ENCODE measurements at regions not wholly inside any gene's neighbourhood (a gene's known extent, or its start where the extent isn't known, plus 50 kb on each side); places are given as distances from the start of the nearest gene placed in this dataset.

DNA sequence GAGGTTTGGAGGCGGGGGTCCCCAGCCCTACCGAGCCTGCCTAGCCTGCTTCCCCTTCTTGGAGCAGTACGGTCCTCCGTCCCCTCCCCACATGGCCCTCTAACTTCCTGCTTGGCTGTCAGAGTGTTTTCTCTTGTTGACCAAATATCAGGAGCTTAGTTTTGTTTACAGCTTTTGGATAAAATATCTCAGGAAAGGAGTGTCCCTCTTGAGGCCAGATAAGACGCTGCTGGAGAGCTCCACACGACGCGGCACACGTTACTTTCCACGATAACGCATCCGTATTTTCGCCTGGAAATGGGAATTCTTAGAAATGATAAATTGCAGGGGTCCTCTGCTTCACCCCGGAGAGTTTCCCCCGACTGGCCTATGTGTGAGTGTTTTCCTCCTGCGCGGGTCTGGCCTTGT is 182.9 kb downstream of the MAF start:
- no peak for DNase-seq
- intact Hi-C loops (cut with DNase I) = no loop called here

GRCh38 chr16:79415983-79416640 is 184.4 kb downstream of the MAF start:
- no peak for DNase-seq
- intact Hi-C loops (cut with DNase I) = no loop called here

DNA sequence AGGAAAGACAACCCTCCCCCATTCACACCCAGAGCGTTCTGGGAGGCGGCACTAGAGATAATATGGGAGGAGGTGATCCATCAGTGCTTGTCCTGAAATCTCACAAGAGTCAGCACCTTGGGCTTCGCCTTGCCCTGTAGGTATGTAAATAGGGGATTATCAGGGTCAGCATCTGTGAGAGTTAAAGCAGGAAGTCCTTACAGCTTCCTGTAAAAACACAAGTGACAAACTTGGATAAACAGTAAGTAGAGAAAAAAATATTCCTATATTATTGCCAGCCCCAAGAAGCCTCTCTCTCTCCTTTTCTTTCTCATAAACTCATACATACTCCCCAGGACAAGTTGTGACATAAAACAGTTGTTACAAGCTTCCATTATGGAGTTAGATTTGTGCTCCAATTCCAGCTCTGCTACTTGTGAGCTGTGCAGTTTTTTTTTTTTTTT is 187.7 kb downstream of the MAF start:
- no peak for DNase-seq
- intact Hi-C loops (cut with DNase I) = no loop called here

- no peak for DNase-seq
- intact Hi-C loops (cut with DNase I) = no loop called here
Observed at GRCh38 chr16:79411805-79412204, 188.7 kb downstream of the MAF start.

DNA sequence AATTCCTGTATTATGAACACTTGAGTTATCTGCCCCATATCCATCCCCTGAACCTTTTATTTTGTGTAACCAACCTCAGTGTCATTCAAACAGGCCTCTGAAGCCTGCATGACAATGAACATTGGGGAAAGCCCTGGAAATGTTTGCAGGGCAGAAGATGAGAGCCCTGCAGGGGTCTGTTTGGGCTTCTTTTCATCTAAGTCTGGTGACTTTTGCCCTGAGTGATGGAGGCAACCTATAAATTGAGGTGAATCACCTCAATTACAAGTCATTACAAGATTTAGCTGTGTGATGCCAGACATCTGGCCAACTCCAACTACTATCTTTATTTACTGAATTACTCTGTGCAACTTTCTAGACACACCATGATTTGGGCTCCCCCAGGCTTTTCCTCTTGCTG is 189.2 kb downstream of the MAF start:
- no peak for DNase-seq
- intact Hi-C loops (cut with DNase I) = no loop called here

- DNase-seq = no peak
- intact Hi-C loops (cut with DNase I) = no loop called here
Observed at GRCh38 chr16:79409978-79410377, 190.6 kb downstream of the MAF start.

DNA sequence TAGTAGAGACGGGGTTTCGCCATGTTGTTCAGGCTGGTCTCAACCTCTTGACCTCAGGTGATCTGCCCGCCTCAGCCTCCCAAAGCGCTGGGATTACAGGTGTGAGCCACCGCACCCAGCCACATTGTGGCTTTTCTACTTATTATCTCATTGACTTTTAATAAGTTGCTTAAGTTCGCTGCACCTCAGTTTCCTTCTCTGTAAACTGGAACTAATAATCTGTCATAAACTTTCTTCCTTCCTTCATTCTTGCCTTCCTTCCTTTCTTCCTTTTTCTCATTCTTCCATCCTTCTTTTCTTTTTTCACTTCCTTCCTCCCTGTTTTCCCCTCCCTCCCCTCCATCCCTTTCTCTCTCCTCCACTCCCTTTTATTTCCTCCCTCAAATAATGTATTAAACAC is 192.2 kb downstream of the MAF start:
- intact Hi-C loops (cut with DNase I) = no loop called here
- no peak for DNase-seq

DNA sequence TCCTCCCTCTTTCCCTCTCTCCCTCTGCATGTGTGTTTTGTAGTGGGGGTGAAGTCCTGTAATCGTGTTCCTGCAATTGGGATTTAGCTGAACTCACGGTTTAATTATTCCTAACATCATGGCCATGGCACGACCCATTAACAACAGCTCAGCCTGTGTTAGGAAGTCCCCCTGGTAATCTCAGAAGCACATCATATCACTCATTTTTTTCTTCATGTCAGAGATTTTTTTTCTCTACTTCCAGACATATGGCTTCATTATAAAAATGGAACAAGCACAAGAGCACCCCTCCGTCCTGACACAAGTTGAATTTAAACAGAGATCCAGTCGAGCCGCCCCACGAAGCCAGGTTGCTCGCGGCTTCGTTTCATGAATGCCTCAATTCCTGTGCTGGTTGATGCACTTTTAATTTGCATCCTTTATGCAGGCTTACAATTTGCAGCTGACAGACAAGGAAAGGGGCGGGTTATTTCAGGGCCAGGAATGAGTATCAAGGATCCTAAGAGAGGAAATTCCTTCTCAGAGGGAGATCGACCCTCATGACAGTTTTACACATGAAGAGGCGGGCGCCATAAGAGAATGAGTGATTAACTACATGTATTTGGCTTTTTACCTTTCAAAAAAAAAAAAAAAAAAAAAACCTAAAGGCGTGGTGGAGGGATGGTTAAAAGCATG is 192.9 kb downstream of the MAF start:
- DNase-seq = no peak
- intact Hi-C loops (cut with DNase I) = no loop called here

- intact Hi-C loops (cut with DNase I) = no loop called here
- DNase-seq = no peak
Observed at GRCh38 chr16:79407005-79407404, 193.5 kb downstream of the MAF start.

DNA sequence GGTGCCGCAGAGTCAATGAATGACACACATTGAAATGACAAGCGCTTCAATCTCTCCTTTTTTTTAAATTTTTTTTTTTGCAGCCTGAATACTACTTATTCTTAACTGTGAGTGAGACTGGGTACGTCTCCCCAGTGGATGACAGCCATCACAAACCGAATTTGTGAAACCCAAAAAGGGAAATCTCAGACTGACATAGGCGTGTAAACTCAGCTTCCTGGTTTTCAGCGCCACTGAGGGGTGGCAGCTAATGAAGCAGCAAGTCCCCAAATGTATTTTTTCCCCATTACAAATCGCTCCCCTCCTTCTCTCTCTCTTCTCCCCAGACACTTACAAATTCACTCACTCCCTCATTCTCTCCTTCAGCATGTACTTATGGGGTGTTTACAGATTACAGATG is 196.0 kb downstream of the MAF start:
- intact Hi-C loops (cut with DNase I) = no loop called here
- no peak for DNase-seq

GRCh38 chr16:79403534-79403933 is 197.0 kb downstream of the MAF start:
- intact Hi-C loops (cut with DNase I) = no loop called here
- no peak for DNase-seq

- no peak for DNase-seq
- intact Hi-C loops (cut with DNase I) = no loop called here
Observed at GRCh38 chr16:79402920-79403319, 197.6 kb downstream of the MAF start.

DNA sequence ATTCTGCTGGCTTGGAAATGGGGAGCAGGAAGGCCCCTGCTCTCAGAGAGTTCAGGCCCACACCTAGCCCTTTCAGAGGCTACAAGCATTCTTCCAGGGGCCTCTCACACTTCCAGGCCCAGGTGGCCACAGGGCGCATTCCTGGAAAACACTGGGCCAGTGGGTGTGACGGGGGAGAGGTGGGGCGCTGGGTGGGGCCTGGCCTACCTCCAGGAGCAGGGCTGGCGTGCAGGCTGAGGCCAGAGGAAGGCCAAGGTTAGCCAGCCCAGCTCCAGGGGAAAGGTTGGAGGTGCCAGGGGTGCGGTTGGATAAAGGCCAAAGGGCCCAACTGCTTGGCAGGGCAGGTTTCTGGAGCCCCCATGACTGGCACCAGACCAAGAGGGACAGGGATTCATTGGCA is 198.2 kb downstream of the MAF start:
- intact Hi-C loops (cut with DNase I) = no loop called here
- no peak for DNase-seq

GRCh38 chr16:79401782-79402181 is 198.8 kb downstream of the MAF start:
- no peak for DNase-seq
- intact Hi-C loops (cut with DNase I) = no loop called here

DNA sequence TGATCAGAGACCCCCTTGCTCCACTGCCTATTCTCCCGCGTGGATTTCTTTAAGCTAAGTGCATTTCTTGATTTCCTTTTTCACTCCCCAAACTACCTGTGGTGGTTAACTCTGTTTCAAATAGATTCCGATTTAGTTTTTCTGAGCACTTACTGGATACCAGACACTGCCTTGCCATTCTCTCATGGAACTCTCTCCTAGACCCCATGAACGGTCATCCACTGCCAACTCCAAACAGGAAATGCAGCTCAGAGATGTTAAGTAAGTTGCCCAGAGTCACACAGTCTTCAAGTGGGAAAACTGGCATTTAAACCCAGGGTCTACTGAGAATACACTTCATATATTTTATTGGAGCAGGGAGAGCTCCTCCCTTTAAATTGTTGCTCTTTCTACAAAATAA is 199.4 kb downstream of the MAF start:
- DNase-seq = no peak
- intact Hi-C loops (cut with DNase I) = no loop called here

GRCh38 chr16:79400462-79401149 is 199.9 kb downstream of the MAF start:
- no peak for DNase-seq
- intact Hi-C loops (cut with DNase I) = no loop called here

GRCh38 chr16:79395591-79395990 is 204.9 kb downstream of the MAF start:
- peak in 2 of 42 donors; percentile 6 to 14 for DNase-seq
- intact Hi-C loops (cut with DNase I) = no loop called here

- DNase-seq = no peak
- intact Hi-C loops (cut with DNase I) = no loop called here
Observed at GRCh38 chr16:79394206-79394605, 206.3 kb downstream of the MAF start.

GRCh38 chr16:79393564-79393963 is 207.0 kb downstream of the MAF start:
- no peak for DNase-seq

GRCh38 chr16:79393127-79393526 is 207.4 kb downstream of the MAF start:
- DNase-seq = no peak
- intact Hi-C loops (cut with DNase I) = no loop called here

More at GRCh38 chr16:79393564-79393963, 207.0 kb downstream of the MAF start:
- intact Hi-C loops (cut with DNase I) = no loop called here

- intact Hi-C loops (cut with DNase I) = no loop called here
- DNase-seq = no peak
Observed at GRCh38 chr16:79392081-79392480, 208.5 kb downstream of the MAF start.

All from head of caudate nucleus (tissue), 42 donors.